Ovary (tissue), 3 donors: ENCODE measurements at regions not wholly inside any gene's neighbourhood (a gene's known extent, or its start where the extent isn't known, plus 50 kb on each side); places are given as distances from the start of the nearest gene placed in this dataset.

Source experiments
- CTCF ChIP-seq, 3 donors: fragments of 450-650 bp in 2 of 3; fragments of 200-600 bp in 1 of 3; IDR thresholded peaks; one replicate each; pipeline versions ENCODE4 v1.5.1 to v1.8.0; 2016 to 2022; ENCODE audit warnings: antibody characterized with exemption in 3 of 3, mild to moderate bottlenecking in 1 of 3
- POLR2A ChIP-seq: fragments of 450-650 bp; IDR thresholded peaks from one replicate; pipeline ENCODE4 v1.6.1; 2017; ENCODE audit warnings: antibody characterized with exemption, mild to moderate bottlenecking, moderate library complexity
- donor health status: DM: no; HTN: no; CAD: no.

GRCh38 chr1:232223183-232223708, 406.7 kb downstream of the SIPA1L2 start:
- TF ChIP-seq POLR2A (no peak), CTCF (IDR thresholded peaks at IDR 0.05) (no peak)
